ENCODE measurements at regions not wholly inside any gene's neighbourhood (a gene's known extent, or its start where the extent isn't known, plus 50 kb on each side); places are given as distances from the start of the nearest gene placed in this dataset.
A peak's percentile ranks its signal among the peaks of the same experiment; 100 is the strongest.

- H3K9me3 ChIP-seq, result no peaks in the 10 kb centered on the region
- no peaks in the 10 kb centered on the region for H3K36me3 ChIP-seq
- H3K4me1 ChIP-seq (replicated peaks), result no peaks in the 10 kb centered on the region
- no peak for TF ChIP-seq POLR2A (IDR thresholded peaks at IDR 0.05)
- TF ChIP-seq CTCF (IDR thresholded peaks at IDR 0.05), result no peak
- TF ChIP-seq POLR2AphosphoS5 (IDR thresholded peaks at IDR 0.05), result no peak
- no peak overlapping the region for H3K27ac ChIP-seq
- no peak for DNase-seq (ENCODE audit: low spot score)
- no peaks in the 10 kb centered on the region for H3K27me3 ChIP-seq (replicated peaks; ENCODE audit: insufficient read depth)
- intact Hi-C loops (cut with DNase I), result no loop called here
- 68% methylated on average over 1 of the region's 1 CpG for WGBS
- H3K4me3 ChIP-seq, result no peak overlapping the region
Observed at GRCh38 chr1:214791961-214792360, 189.0 kb downstream of the CENPF start.

- H3K4me1 ChIP-seq (replicated peaks), result no peaks in the 10 kb centered on the region
- no peaks in the 10 kb centered on the region for H3K36me3 ChIP-seq
- no peaks in the 10 kb centered on the region for H3K27me3 ChIP-seq (replicated peaks; ENCODE audit: insufficient read depth)
- no peak for DNase-seq (ENCODE audit: low spot score)
- H3K4me3 ChIP-seq, result no peak overlapping the region
- 69% methylated on average over 6 of the region's 6 CpGs for WGBS
- TF ChIP-seq POLR2AphosphoS5 (IDR thresholded peaks at IDR 0.05) (no peak), POLR2A (IDR thresholded peaks at IDR 0.05) (no peak), CTCF (IDR thresholded peaks at IDR 0.05) (no peak)
- H3K9me3 ChIP-seq, result no peaks in the 10 kb centered on the region
- no peak overlapping the region for H3K27ac ChIP-seq
- intact Hi-C loops (cut with DNase I), result no loop called here
Observed at GRCh38 chr1:214792527-214793186, 189.7 kb downstream of the CENPF start.

DNA sequence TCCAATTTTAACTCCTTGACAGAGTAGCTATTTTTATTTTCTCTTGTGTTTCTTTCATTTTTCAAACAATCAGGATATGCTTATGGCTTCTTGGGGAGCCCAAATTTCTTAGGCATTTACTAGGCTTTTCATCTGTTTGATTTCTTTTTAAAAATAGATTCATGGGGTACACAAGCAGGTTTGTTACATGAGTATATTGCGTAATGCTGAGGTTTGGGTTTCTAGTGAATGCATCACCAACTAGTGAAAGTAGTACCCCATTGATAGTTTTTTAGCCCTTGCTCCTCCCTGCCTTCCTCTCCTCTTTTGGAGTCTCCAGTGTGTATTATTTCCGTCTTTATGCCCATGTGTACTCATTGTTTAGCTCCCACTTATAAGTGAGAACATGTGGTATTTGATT is 190.7 kb downstream of the CENPF start:
- Histone ChIP-seq H3K36me3 (no peaks in the 10 kb centered on the region), H3K4me3 (no peak overlapping the region), H3K4me1 (replicated peaks) (no peaks in the 10 kb centered on the region), H3K9me3 (no peaks in the 10 kb centered on the region), H3K27me3 (replicated peaks; ENCODE audit: insufficient read depth) (no peaks in the 10 kb centered on the region), H3K27ac (no peak overlapping the region)
- DNase-seq (ENCODE audit: low spot score), result no peak
- TF ChIP-seq POLR2AphosphoS5 (IDR thresholded peaks at IDR 0.05) (no peak), CTCF (IDR thresholded peaks at IDR 0.05) (no peak), POLR2A (IDR thresholded peaks at IDR 0.05) (no peak)
- WGBS, result 88% methylated on average over 2 of the region's 2 CpGs
- intact Hi-C loops (cut with DNase I), result no loop called here

- no peaks in the 10 kb centered on the region for H3K9me3 ChIP-seq
- TF ChIP-seq POLR2AphosphoS5 (IDR thresholded peaks at IDR 0.05), result no peak
- TF ChIP-seq POLR2A (IDR thresholded peaks at IDR 0.05), result no peak
- no peaks in the 10 kb centered on the region for H3K36me3 ChIP-seq
- no peaks in the 10 kb centered on the region for H3K27me3 ChIP-seq (replicated peaks; ENCODE audit: insufficient read depth)
- H3K4me1 ChIP-seq (replicated peaks), result no peaks in the 10 kb centered on the region
- H3K27ac ChIP-seq, result no peak overlapping the region
- intact Hi-C loops (cut with DNase I), result no loop called here
- DNase-seq (ENCODE audit: low spot score), result no peak
- no peak overlapping the region for H3K4me3 ChIP-seq
- 87% methylated on average over 1 of the region's 1 CpG for WGBS
Observed at GRCh38 chr1:214801191-214801590, 198.2 kb downstream of the CENPF start.

GRCh38 chr1:214808845-214809460 is 206.0 kb downstream of the CENPF start:
- TF ChIP-seq POLR2A (IDR thresholded peaks at IDR 0.05) (no peak), CTCF (IDR thresholded peaks at IDR 0.05) (peak in 1 of 4 experiments; percentile 8), POLR2AphosphoS5 (IDR thresholded peaks at IDR 0.05) (no peak)
- WGBS, result 61% methylated on average over 3 of the region's 3 CpGs
- no peak for DNase-seq (ENCODE audit: low spot score)
- H3K27ac ChIP-seq, result no peak overlapping the region
- no peaks in the 10 kb centered on the region for H3K4me1 ChIP-seq (replicated peaks)
- H3K9me3 ChIP-seq, result no peaks in the 10 kb centered on the region
- H3K36me3 ChIP-seq, result no peaks in the 10 kb centered on the region
- intact Hi-C loops (cut with DNase I), result no loop called here
- H3K27me3 ChIP-seq (replicated peaks; ENCODE audit: insufficient read depth), result no peaks in the 10 kb centered on the region
- H3K4me3 ChIP-seq, result no peak overlapping the region

All from prostate gland (tissue), 2 donors.